Natural killer cell (primary cell): ENCODE measurements at regions not wholly inside any gene's neighbourhood (a gene's known extent, or its start where the extent isn't known, plus 50 kb on each side); places are given as distances from the start of the nearest gene placed in this dataset.

Source experiments
- ATAC-seq, 3 donors: fragments of 150-1000 bp in 2 of 3; fragments of 200-7000 bp in 1 of 3; cut with Tn5 transposase; 1 replicate in 1 of 3; 2 replicates in 2 of 3; pipeline ENCODE4 v1.10.0; 2021; ENCODE audit warnings: mild to moderate bottlenecking in 2 of 3, moderate library complexity in 2 of 3
- DNase-seq, 2 donors: peaks; one replicate each; pipeline versions ENCODE4 v3.0.0 to v3.0.0-alpha.2; 2013 to 2021; ENCODE audit warnings: mixed read lengths in 1 of 2
- H3K27ac ChIP-seq: one replicate; pipeline ENCODE4 v1.5.1; 2013; ENCODE audit warnings: mild to moderate bottlenecking, low read length
- H3K27me3 ChIP-seq: one replicate; pipeline ENCODE4 v1.6.1; 2013; ENCODE audit warnings: low read length; ENCODE audit not compliant: control insufficient read depth, insufficient read depth
- H3K36me3 ChIP-seq: one replicate; pipeline ENCODE4 v1.6.1; 2013; ENCODE audit warnings: low read length; ENCODE audit not compliant: control insufficient read depth, insufficient read depth
- H3K4me1 ChIP-seq: one replicate; pipeline ENCODE4 v1.6.1; 2013; ENCODE audit warnings: low read length; ENCODE audit not compliant: control insufficient read depth, insufficient read depth
- H3K4me3 ChIP-seq: one replicate; pipeline ENCODE4 v1.5.1; 2013; ENCODE audit warnings: low read length
- H3K9me3 ChIP-seq: one replicate; pipeline ENCODE4 v1.6.1; 2013; ENCODE audit warnings: low read length; ENCODE audit not compliant: control insufficient read depth, insufficient read depth
- H3K27ac Mint-ChIP-seq, 2 donors: one replicate each; pipeline ENCODE4 v1.8.0; 2022; ENCODE audit warnings: mild to moderate bottlenecking in 2 of 2, mixed read lengths in 2 of 2, moderate library complexity in 1 of 2
- H3K27me3 Mint-ChIP-seq, 2 donors: one replicate each; pipeline ENCODE4 v1.8.0; 2022; ENCODE audit warnings: low read depth in 2 of 2, mixed read lengths in 2 of 2
- H3K36me3 Mint-ChIP-seq: one replicate; pipeline ENCODE4 v1.8.0; 2022; ENCODE audit warnings: mixed read lengths
- H3K4me1 Mint-ChIP-seq, 2 donors: one replicate each; pipeline ENCODE4 v1.8.0; 2022; ENCODE audit warnings: mixed read lengths in 2 of 2
- H3K4me3 Mint-ChIP-seq: one replicate; pipeline ENCODE4 v1.8.0; 2022; ENCODE audit warnings: mild to moderate bottlenecking, moderate library complexity, mixed read lengths
- H3K9me3 Mint-ChIP-seq, 2 donors: one replicate each; pipeline ENCODE4 v1.8.0; 2022; ENCODE audit warnings: mixed read lengths in 2 of 2
- CTCF ChIP-seq: fragments of 200-600 bp; IDR thresholded peaks from one replicate; pipeline ENCODE4 v1.8.0; 2022; ENCODE audit warnings: antibody characterized with exemption
- WGBS: methylation state at CpG from one replicate; pipeline ENCODE4 v1.1.7; 2013; ENCODE audit warnings: missing lambda C conversion rate; ENCODE audit not compliant: insufficient coverage; 5-methylcytosine and 5-hydroxymethylcytosine counted together
- intact Hi-C: fragments of 100-400 bp; cut with micrococcal nuclease; formaldehyde crosslinking; loops from one replicate; pipeline ENCODE4 v1.14.2; 2022

GRCh38 chrX:13493659-13494058 is 75.7 kb upstream of the EGFL6 start:
- no peaks in the 10 kb centered on the region for H3K9me3 ChIP-seq
- no peaks in the 10 kb centered on the region for H3K36me3 ChIP-seq
- H3K4me1 Mint-ChIP-seq, result peaks cover 9 to 15% of the 10 kb centered on the region in 2 donors
- peaks cover 10% of the 10 kb centered on the region for H3K4me1 ChIP-seq
- no peak overlapping the region for H3K4me3 ChIP-seq
- no peak overlapping the region for H3K27ac ChIP-seq
- no peak for TF ChIP-seq CTCF
- peaks cover 0 to 23% of the 10 kb centered on the region in 2 donors for H3K27me3 Mint-ChIP-seq
- intact Hi-C loops, result no loop called here
- ATAC-seq (peak in 1 of 3 donors; percentile 71), DNase-seq (no peak)
- peak overlapping the region; percentile 78 for H3K4me3 Mint-ChIP-seq
- H3K27me3 ChIP-seq, result no peaks in the 10 kb centered on the region
- H3K36me3 Mint-ChIP-seq, result no peaks in the 10 kb centered on the region
- WGBS, result 59% methylated on average over 4 of the region's 5 CpGs
- no peaks in the 10 kb centered on the region for H3K9me3 Mint-ChIP-seq
- peak overlapping the region in 1 of 2 donors; percentile 29 for H3K27ac Mint-ChIP-seq

- H3K27ac ChIP-seq, result no peak overlapping the region
- no peaks in the 10 kb centered on the region for H3K36me3 Mint-ChIP-seq
- TF ChIP-seq CTCF, result no peak
- H3K9me3 ChIP-seq, result no peaks in the 10 kb centered on the region
- H3K27me3 ChIP-seq, result no peaks in the 10 kb centered on the region
- H3K36me3 ChIP-seq, result no peaks in the 10 kb centered on the region
- H3K4me1 Mint-ChIP-seq, result peaks cover 17 to 24% of the 10 kb centered on the region in 2 donors
- H3K27me3 Mint-ChIP-seq, result peaks cover 0 to 23% of the 10 kb centered on the region in 2 donors
- no peak overlapping the region for H3K4me3 Mint-ChIP-seq
- intact Hi-C loops, result no loop called here
- peaks cover 21% of the 10 kb centered on the region for H3K4me1 ChIP-seq
- H3K4me3 ChIP-seq, result no peak overlapping the region
- DNase-seq (no peak), ATAC-seq (no peak)
- H3K9me3 Mint-ChIP-seq, result no peaks in the 10 kb centered on the region
- 100% methylated on average over 1 of the region's 2 CpGs for WGBS
- no peak overlapping the region for H3K27ac Mint-ChIP-seq
Observed at GRCh38 chrX:13492286-13492685, 77.1 kb upstream of the EGFL6 start.

- intact Hi-C loops, result no loop called here
Observed at GRCh38 chrX:13491061-13491460, 78.3 kb upstream of the EGFL6 start.

More at GRCh38 chrX:13491061-13491460, 78.3 kb upstream of the EGFL6 start:
- Mint-ChIP-seq H3K9me3 (no peaks in the 10 kb centered on the region), H3K27ac (no peak overlapping the region), H3K4me3 (no peak overlapping the region), H3K27me3 (peaks cover 0 to 23% of the 10 kb centered on the region in 2 donors), H3K36me3 (no peaks in the 10 kb centered on the region), H3K4me1 (peaks cover 27 to 28% of the 10 kb centered on the region in 2 donors)
- DNase-seq, result no peak
- no peaks in the 10 kb centered on the region for H3K9me3 ChIP-seq
- TF ChIP-seq CTCF, result no peak
- 67% methylated on average over 1 of the region's 3 CpGs for WGBS
- ATAC-seq, result no peak
- H3K4me1 ChIP-seq, result peaks cover 27% of the 10 kb centered on the region
- no peak overlapping the region for H3K27ac ChIP-seq
- H3K27me3 ChIP-seq, result no peaks in the 10 kb centered on the region
- no peaks in the 10 kb centered on the region for H3K36me3 ChIP-seq
- H3K4me3 ChIP-seq, result no peak overlapping the region
